HG03520 (cell line): ENCODE measurements at regions not wholly inside any gene's neighbourhood (a gene's known extent, or its start where the extent isn't known, plus 50 kb on each side); places are given as distances from the start of the nearest gene placed in this dataset.
"Not testable (repeated sequence)": the region's sequence is repeated elsewhere in the genome, so short reads cannot be mapped to it uniquely, and the experiment has no call there.

Experiments used
- ATAC-seq: cut with Tn5 transposase; IDR thresholded peaks from one replicate; pipeline ENCODE4 v1.9.1; 2021; ENCODE audit warnings: mild to moderate bottlenecking, moderate library complexity; ENCODE audit not compliant: unreplicated experiment

- ATAC-seq = not testable (repeated sequence)
Observed at GRCh38 chr3:17812328-17812727, 69.9 kb upstream of the TBC1D5 start.

GRCh38 chr3:17811646-17812045 is 69.2 kb upstream of the TBC1D5 start:
- ATAC-seq = no peak

- no peak for ATAC-seq
Observed at GRCh38 chr3:17810759-17811158, 68.3 kb upstream of the TBC1D5 start.

- no peak for ATAC-seq
Observed at GRCh38 chr3:17808994-17809393, 66.6 kb upstream of the TBC1D5 start.

GRCh38 chr3:17806876-17807275 is 64.4 kb upstream of the TBC1D5 start:
- ATAC-seq = no peak

- no peak for ATAC-seq
Observed at GRCh38 chr3:17806201-17806600, 63.8 kb upstream of the TBC1D5 start.

GRCh38 chr3:17805461-17805940 is 63.1 kb upstream of the TBC1D5 start:
- no peak for ATAC-seq

GRCh38 chr3:17802950-17803349 is 60.5 kb upstream of the TBC1D5 start:
- peak; percentile 50 for ATAC-seq

GRCh38 chr3:17801131-17801530 is 58.7 kb upstream of the TBC1D5 start:
- no peak for ATAC-seq

- no peak for ATAC-seq
Observed at GRCh38 chr3:17800232-17800631, 57.8 kb upstream of the TBC1D5 start.

GRCh38 chr3:17799312-17799711 is 56.9 kb upstream of the TBC1D5 start:
- no peak for ATAC-seq

GRCh38 chr3:17798000-17798399 is 55.6 kb upstream of the TBC1D5 start:
- no peak for ATAC-seq

- ATAC-seq = no peak
Observed at GRCh38 chr3:17795711-17796110, 53.3 kb upstream of the TBC1D5 start.

- ATAC-seq = no peak
Observed at GRCh38 chr3:17795280-17795679, 52.8 kb upstream of the TBC1D5 start.

- ATAC-seq = no peak
Observed at GRCh38 chr3:17793542-17794195, 51.2 kb upstream of the TBC1D5 start.
